GM18502 (cell line): ENCODE measurements at regions not wholly inside any gene's neighbourhood (a gene's known extent, or its start where the extent isn't known, plus 50 kb on each side); places are given as distances from the start of the nearest gene placed in this dataset.

Experiments
- ATAC-seq: cut with Tn5 transposase; IDR thresholded peaks from one replicate; pipeline ENCODE4 v1.9.1; 2021; ENCODE audit warnings: mild to moderate bottlenecking; ENCODE audit not compliant: unreplicated experiment, poor library complexity

DNA sequence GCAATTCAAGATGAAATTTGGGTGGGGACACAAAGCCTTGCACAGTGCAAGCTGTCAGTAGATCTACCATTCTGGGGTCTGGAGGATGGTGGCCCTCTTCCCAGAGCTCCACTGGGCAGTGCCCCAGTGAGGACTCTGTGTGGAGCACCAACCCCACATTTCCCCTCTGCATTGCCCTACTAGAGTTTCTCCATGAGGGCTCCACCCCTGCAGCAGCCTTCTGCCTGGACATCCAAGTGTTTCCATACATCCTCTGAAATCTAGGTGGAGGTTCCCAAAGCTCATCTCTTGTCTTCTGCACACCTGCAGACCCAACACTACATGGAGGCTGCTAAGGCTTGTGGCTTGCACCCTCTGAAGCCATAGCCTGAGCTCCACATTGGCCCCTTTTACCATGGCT, 402.3 kb downstream of the RAB28 start:
- no peak for ATAC-seq

DNA sequence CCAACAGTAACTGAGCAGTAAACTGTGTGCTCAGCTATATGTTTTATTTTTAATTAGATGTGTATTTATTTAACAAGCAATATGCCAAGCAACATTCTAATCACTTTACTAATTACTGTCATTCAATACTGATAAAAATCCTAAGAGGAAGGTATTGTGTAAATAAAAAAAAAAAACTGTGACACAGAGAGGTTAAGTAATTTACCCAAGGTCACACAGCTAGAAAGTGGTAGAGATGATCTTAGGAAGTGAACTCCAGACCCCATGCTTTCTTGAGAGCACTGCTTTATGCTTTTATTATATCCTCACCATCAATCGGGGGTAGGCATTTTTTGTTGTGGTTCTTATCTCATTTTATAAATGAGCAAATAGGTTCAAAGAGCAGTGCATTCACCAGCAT, 417.1 kb downstream of the RAB28 start:
- ATAC-seq = no peak

DNA sequence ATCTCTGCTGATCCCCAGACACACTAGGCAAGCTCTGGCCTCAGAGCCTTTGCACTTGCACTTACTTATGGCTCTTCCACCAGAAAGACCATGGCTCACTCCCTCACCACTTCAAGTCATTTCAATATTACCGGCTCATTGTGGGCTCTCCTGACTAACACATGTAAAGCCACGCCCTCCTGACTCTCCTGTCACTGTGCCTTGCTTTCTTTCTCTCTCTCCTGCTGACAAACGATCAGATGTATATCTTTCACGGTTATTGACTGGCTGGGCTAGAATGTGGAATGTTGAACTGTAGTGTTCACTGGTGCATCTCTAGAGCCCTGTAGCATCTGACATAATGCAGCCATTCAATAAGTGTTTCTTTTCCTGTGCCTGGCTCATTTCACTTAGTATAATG, 425.1 kb downstream of the RAB28 start:
- ATAC-seq = no peak

GRCh38 chr4:13056630-13057189, 427.4 kb downstream of the RAB28 start:
- no peak for ATAC-seq

DNA sequence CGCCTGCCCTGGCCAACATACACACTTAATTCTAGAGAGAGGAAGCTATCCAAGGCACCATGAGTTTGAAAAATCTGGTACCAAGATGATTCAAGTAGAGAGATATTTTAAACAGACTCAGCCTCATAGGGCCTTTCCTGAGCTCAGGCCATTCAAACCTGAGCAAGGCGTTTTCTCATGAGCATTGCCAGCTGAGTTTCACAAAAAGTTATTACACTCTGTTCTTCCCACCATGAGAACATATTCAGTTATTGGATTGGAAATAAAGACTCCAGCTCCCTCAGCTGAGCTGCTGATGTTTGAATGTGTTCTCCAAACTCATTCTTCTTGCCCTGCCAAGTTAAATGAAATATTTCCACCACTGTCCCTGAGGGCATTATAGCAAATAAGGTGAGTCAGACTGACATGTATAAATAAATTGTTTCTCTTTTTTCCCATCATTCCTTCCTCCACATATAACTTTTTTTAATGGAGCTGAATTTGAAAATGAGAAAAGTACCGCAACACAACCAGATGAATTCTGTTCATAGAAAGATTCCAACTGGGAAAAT, 429.6 kb downstream of the RAB28 start:
- no peak for ATAC-seq

DNA sequence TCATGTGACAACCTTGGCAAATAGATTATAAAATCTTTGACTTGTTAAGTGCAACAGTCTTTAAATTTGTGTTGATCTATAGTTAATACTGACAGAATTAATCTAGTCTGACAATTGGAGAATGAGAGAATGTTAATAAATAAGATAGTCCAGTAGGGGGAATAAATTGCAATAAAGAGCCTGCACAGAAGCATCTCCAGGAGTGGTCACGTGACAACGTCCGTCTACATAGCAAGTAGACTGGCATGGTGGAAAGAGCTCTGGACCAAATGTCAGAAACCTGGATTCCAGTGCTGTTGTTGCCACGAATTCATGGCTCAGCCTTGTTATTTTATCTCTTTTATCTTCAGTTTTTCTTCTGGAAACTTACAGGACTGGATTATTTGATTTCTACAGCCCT, 436.5 kb downstream of the RAB28 start:
- ATAC-seq = no peak

GRCh38 chr4:13036841-13037240, 447.3 kb downstream of the RAB28 start:
- no peak for ATAC-seq

DNA sequence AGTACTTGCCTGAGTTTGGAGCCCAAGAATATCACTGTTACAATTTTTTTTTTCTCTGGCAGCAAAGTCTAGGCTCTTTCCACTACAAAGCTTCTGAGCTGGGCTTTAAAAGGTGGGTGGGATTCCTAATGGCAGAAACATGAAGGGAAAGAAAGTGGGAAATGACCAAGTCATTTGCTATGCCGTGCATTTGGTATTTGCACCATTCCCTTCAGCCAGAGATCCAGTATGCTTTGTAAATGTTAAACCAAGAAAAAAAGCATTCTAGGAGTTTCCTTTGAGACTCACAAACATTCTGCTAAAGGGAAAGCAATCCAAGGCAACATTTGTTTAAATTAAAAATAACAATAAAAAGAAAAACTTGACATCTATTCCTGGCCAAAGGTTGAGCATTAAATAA, 451.2 kb downstream of the RAB28 start:
- ATAC-seq = no peak

GRCh38 chr4:13024147-13025105, 459.7 kb downstream of the RAB28 start:
- ATAC-seq = no peak

- no peak for ATAC-seq
Observed at GRCh38 chr4:13007802-13008470, 476.2 kb downstream of the RAB28 start.

DNA sequence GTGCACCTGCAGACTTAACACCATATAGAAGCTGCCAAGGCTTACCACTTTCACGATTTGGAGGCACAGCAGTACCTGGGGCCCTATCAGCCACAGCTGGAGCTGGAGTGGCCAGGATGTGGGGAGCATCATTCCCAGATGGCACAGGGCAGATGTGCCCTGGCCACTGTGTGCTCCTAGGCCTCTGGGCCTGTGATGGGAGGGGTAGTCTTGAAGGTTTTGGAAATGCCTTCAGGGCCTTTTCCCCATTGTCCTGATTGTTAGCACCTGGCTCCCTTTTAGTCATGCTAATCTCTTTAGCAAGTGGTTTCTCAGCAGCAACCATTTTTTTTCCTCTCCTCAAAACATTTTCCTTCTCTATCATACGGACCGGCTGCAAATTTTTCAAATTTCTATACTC, 490.2 kb downstream of the RAB28 start:
- ATAC-seq = no peak

GRCh38 chr4:12987284-12987683, 496.9 kb downstream of the RAB28 start:
- no peak for ATAC-seq

DNA sequence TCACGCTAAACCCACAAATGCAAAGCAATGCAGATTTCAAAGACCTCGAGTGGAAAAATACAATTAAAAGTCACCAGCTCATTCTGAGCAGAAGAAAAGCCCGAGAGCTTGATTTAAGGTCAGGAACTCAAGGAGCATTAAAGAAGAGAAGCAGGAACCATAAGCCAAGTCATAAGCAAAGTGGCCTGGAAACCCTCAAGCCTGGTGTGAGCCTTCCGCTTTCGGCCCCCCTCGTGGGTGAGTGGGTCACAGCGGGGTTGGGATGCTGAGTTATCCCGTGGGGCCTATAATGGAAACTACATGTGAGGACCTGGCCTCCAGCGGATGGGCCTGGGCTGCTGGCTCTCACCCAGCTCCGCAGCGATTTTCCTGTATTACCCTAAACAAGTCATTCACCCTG, 504.3 kb downstream of the RAB28 start:
- no peak for ATAC-seq

GRCh38 chr4:12978310-12978709, 505.8 kb downstream of the RAB28 start:
- no peak for ATAC-seq

GRCh38 chr4:12975511-12975910, 508.6 kb downstream of the RAB28 start:
- ATAC-seq = no peak

GRCh38 chr4:12973522-12973921, 510.6 kb downstream of the RAB28 start:
- ATAC-seq = no peak

GRCh38 chr4:12968345-12968744, 515.8 kb downstream of the RAB28 start:
- ATAC-seq = no peak

- no peak for ATAC-seq
Observed at GRCh38 chr4:12966726-12967125, 517.4 kb downstream of the RAB28 start.

- no peak for ATAC-seq
Observed at GRCh38 chr4:12965334-12965733, 518.8 kb downstream of the RAB28 start.

DNA sequence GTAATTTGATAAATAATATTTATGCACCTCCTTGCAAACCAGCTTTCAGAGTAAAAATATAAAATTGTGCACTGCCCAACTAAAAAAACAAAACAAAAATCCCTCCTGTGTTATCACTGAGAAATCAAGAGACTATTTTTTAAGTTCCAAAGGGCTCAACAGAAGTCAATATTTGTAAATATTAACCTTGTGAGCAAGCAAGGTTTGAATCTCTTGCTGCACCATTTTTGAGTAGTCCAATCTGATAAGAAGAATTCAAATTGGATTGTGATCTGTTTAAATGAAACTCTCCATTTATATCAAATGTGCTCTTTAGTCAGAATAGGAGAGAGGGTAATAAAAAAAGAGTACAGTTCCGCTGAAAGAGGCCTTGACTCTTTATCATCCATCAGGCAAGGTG, 520.2 kb downstream of the RAB28 start:
- no peak for ATAC-seq

- ATAC-seq = no peak
Observed at GRCh38 chr4:12963291-12963690, 520.8 kb downstream of the RAB28 start.
